ENCODE measurements at regions not wholly inside any gene's neighbourhood (a gene's known extent, or its start where the extent isn't known, plus 50 kb on each side); places are given as distances from the start of the nearest gene placed in this dataset.

GRCh38 chr4:179503976-179504375 lies 2061.7 kb upstream of the AGA start:
- no CpG with 5 or more reads among the region's 1 CpG for WGBS, 2 donors (ENCODE audit: extremely low coverage in 2 of 2, insufficient read length in 2 of 2, insufficient replicate concordance in 1 of 2)
- no peak for DNase-seq (ENCODE audit: low spot score)
- no peak overlapping the region for H2BK120ac ChIP-seq (ENCODE audit: low read depth, low read length)
- no peak overlapping the region for H3K4me2 ChIP-seq (ENCODE audit: insufficient read depth, low read length, poor library complexity, severe bottlenecking)
- no peaks in the 10 kb centered on the region for H3K27me3 ChIP-seq (ENCODE audit: control insufficient read depth in 3 of 3, insufficient read depth in 3 of 3, low read depth in 1 of 3, low read length in 3 of 3)
- no peaks in the 10 kb centered on the region for H3K36me3 ChIP-seq (replicated peaks in 1 of 2; ENCODE audit: control insufficient read depth in 2 of 2, insufficient read depth in 2 of 2, low read length in 2 of 2)
- no peak overlapping the region for H3K4ac ChIP-seq (ENCODE audit: low read length)
- H2BK15ac ChIP-seq (ENCODE audit: low read length): no peak overlapping the region
- no peak overlapping the region for H3K27ac ChIP-seq (replicated peaks; ENCODE audit: low read length)
- peaks cover 0 to 3% of the 10 kb centered on the region in 2 donors for H3K9me3 ChIP-seq (replicated peaks in 1 of 2; ENCODE audit: control insufficient read depth in 2 of 2, insufficient read depth in 1 of 2, low read depth in 1 of 2, low read length in 2 of 2)
- H2AK5ac ChIP-seq (ENCODE audit: low read depth, low read length): no peak overlapping the region
- H2AFZ ChIP-seq (ENCODE audit: low read length): no peak overlapping the region
- H3K18ac ChIP-seq (ENCODE audit: low read length): no peak overlapping the region
- no peak overlapping the region for H3K9ac ChIP-seq (ENCODE audit: low read depth, low read length, poor library complexity)
- no peak overlapping the region for H4K91ac ChIP-seq (ENCODE audit: low read depth, low read length, poor library complexity)
- H2BK12ac ChIP-seq (ENCODE audit: low read length): no peak overlapping the region
- peaks cover 0 to 6% of the 10 kb centered on the region in 2 donors for H3K4me1 ChIP-seq (ENCODE audit: control insufficient read depth in 2 of 2, insufficient read depth in 1 of 2, low read depth in 1 of 2, low read length in 2 of 2)
- no peak overlapping the region for H2BK5ac ChIP-seq (ENCODE audit: low read length)
- no peak overlapping the region for H3K23ac ChIP-seq (ENCODE audit: low read depth, low read length, poor library complexity)
- H3K4me3 ChIP-seq (ENCODE audit: low read length in 2 of 2): no peak overlapping the region
- H3K14ac ChIP-seq (ENCODE audit: low read length): no peak overlapping the region
- no peaks in the 10 kb centered on the region for H3K79me1 ChIP-seq (ENCODE audit: low read depth, low read length)
- H4K8ac ChIP-seq (ENCODE audit: low read depth, low read length): no peak overlapping the region

- Histone ChIP-seq H3K18ac (ENCODE audit: low read length) (no peak overlapping the region), H2BK12ac (ENCODE audit: low read length) (no peak overlapping the region), H2BK15ac (ENCODE audit: low read length) (no peak overlapping the region), H4K91ac (ENCODE audit: low read depth, low read length, poor library complexity) (no peak overlapping the region), H3K9ac (ENCODE audit: low read depth, low read length, poor library complexity) (no peak overlapping the region), H3K4me1 (ENCODE audit: control insufficient read depth in 2 of 2, insufficient read depth in 1 of 2, low read depth in 1 of 2, low read length in 2 of 2) (peaks cover 0 to 6% of the 10 kb centered on the region in 2 donors), H3K27me3 (ENCODE audit: control insufficient read depth in 3 of 3, insufficient read depth in 3 of 3, low read depth in 1 of 3, low read length in 3 of 3) (no peaks in the 10 kb centered on the region), H2BK120ac (ENCODE audit: low read depth, low read length) (no peak overlapping the region), H3K79me1 (ENCODE audit: low read depth, low read length) (peaks cover 1% of the 10 kb centered on the region), H3K36me3 (replicated peaks in 1 of 2; ENCODE audit: control insufficient read depth in 2 of 2, insufficient read depth in 2 of 2, low read length in 2 of 2) (no peaks in the 10 kb centered on the region), H4K8ac (ENCODE audit: low read depth, low read length) (no peak overlapping the region), H3K23ac (ENCODE audit: low read depth, low read length, poor library complexity) (no peak overlapping the region), H3K4me3 (ENCODE audit: low read length in 2 of 2) (no peak overlapping the region), H2AFZ (ENCODE audit: low read length) (no peak overlapping the region), H3K9me3 (replicated peaks in 1 of 2; ENCODE audit: control insufficient read depth in 2 of 2, insufficient read depth in 1 of 2, low read depth in 1 of 2, low read length in 2 of 2) (peaks cover 0 to 21% of the 10 kb centered on the region in 2 donors), H2BK5ac (ENCODE audit: low read length) (no peak overlapping the region), H3K4ac (ENCODE audit: low read length) (no peak overlapping the region), H3K14ac (ENCODE audit: low read length) (no peak overlapping the region), H2AK5ac (ENCODE audit: low read depth, low read length) (no peak overlapping the region), H3K4me2 (ENCODE audit: insufficient read depth, low read length, poor library complexity, severe bottlenecking) (no peak overlapping the region), H3K27ac (replicated peaks; ENCODE audit: low read length) (no peak overlapping the region)
- WGBS, 2 donors (ENCODE audit: extremely low coverage in 2 of 2, insufficient read length in 2 of 2, insufficient replicate concordance in 1 of 2): no CpG with 5 or more reads among the region's 1 CpG
- DNase-seq (ENCODE audit: low spot score): no peak
These were observed 2067.3 kb upstream of the AGA start for GRCh38 chr4:179509489-179509888.

- Histone ChIP-seq H3K4me2 (ENCODE audit: insufficient read depth, low read length, poor library complexity, severe bottlenecking) (no peak overlapping the region), H2BK12ac (ENCODE audit: low read length) (no peak overlapping the region), H2BK15ac (ENCODE audit: low read length) (no peak overlapping the region), H3K36me3 (replicated peaks in 1 of 2; ENCODE audit: control insufficient read depth in 2 of 2, insufficient read depth in 2 of 2, low read length in 2 of 2) (no peaks in the 10 kb centered on the region), H3K79me1 (ENCODE audit: low read depth, low read length) (no peaks in the 10 kb centered on the region), H3K27me3 (ENCODE audit: control insufficient read depth in 3 of 3, insufficient read depth in 3 of 3, low read depth in 1 of 3, low read length in 3 of 3) (no peaks in the 10 kb centered on the region), H3K4me1 (ENCODE audit: control insufficient read depth in 2 of 2, insufficient read depth in 1 of 2, low read depth in 1 of 2, low read length in 2 of 2) (no peaks in the 10 kb centered on the region), H3K4ac (ENCODE audit: low read length) (no peak overlapping the region), H2BK5ac (ENCODE audit: low read length) (no peak overlapping the region), H4K8ac (ENCODE audit: low read depth, low read length) (no peak overlapping the region), H3K9ac (ENCODE audit: low read depth, low read length, poor library complexity) (no peak overlapping the region), H3K23ac (ENCODE audit: low read depth, low read length, poor library complexity) (no peak overlapping the region), H3K27ac (replicated peaks; ENCODE audit: low read length) (no peak overlapping the region), H3K4me3 (ENCODE audit: low read length in 2 of 2) (no peak overlapping the region), H2AFZ (ENCODE audit: low read length) (no peak overlapping the region), H3K18ac (ENCODE audit: low read length) (no peak overlapping the region), H4K91ac (ENCODE audit: low read depth, low read length, poor library complexity) (no peak overlapping the region), H2AK5ac (ENCODE audit: low read depth, low read length) (no peak overlapping the region), H3K9me3 (replicated peaks in 1 of 2; ENCODE audit: control insufficient read depth in 2 of 2, insufficient read depth in 1 of 2, low read depth in 1 of 2, low read length in 2 of 2) (no peaks in the 10 kb centered on the region), H2BK120ac (ENCODE audit: low read depth, low read length) (no peak overlapping the region), H3K14ac (ENCODE audit: low read length) (no peak overlapping the region)
- no peak for DNase-seq (ENCODE audit: low spot score)
- WGBS, 2 donors (ENCODE audit: extremely low coverage in 2 of 2, insufficient read length in 2 of 2, insufficient replicate concordance in 1 of 2): no CpG with 5 or more reads among the region's 2 CpGs
These were observed 2079.7 kb upstream of the AGA start for GRCh38 chr4:179521952-179522351.

- H3K27me3 ChIP-seq (ENCODE audit: control insufficient read depth in 3 of 3, insufficient read depth in 3 of 3, low read depth in 1 of 3, low read length in 3 of 3): no peaks in the 10 kb centered on the region
- H3K4me3 ChIP-seq (ENCODE audit: low read length in 2 of 2): no peak overlapping the region
- no peak overlapping the region for H2BK15ac ChIP-seq (ENCODE audit: low read length)
- no peaks in the 10 kb centered on the region for H3K9me3 ChIP-seq (replicated peaks in 1 of 2; ENCODE audit: control insufficient read depth in 2 of 2, insufficient read depth in 1 of 2, low read depth in 1 of 2, low read length in 2 of 2)
- no peak overlapping the region for H3K4ac ChIP-seq (ENCODE audit: low read length)
- H3K4me1 ChIP-seq (ENCODE audit: control insufficient read depth in 2 of 2, insufficient read depth in 1 of 2, low read depth in 1 of 2, low read length in 2 of 2): no peaks in the 10 kb centered on the region
- no peak overlapping the region for H4K8ac ChIP-seq (ENCODE audit: low read depth, low read length)
- H3K27ac ChIP-seq (replicated peaks; ENCODE audit: low read length): no peak overlapping the region
- no peak overlapping the region for H3K23ac ChIP-seq (ENCODE audit: low read depth, low read length, poor library complexity)
- no peaks in the 10 kb centered on the region for H3K79me1 ChIP-seq (ENCODE audit: low read depth, low read length)
- H3K14ac ChIP-seq (ENCODE audit: low read length): no peak overlapping the region
- H2BK12ac ChIP-seq (ENCODE audit: low read length): no peak overlapping the region
- no peak overlapping the region for H3K9ac ChIP-seq (ENCODE audit: low read depth, low read length, poor library complexity)
- no peaks in the 10 kb centered on the region for H3K36me3 ChIP-seq (replicated peaks in 1 of 2; ENCODE audit: control insufficient read depth in 2 of 2, insufficient read depth in 2 of 2, low read length in 2 of 2)
- no peak overlapping the region for H2AK5ac ChIP-seq (ENCODE audit: low read depth, low read length)
- no peak overlapping the region for H3K4me2 ChIP-seq (ENCODE audit: insufficient read depth, low read length, poor library complexity, severe bottlenecking)
- no peak overlapping the region for H2BK120ac ChIP-seq (ENCODE audit: low read depth, low read length)
- WGBS, 2 donors (ENCODE audit: extremely low coverage in 2 of 2, insufficient read length in 2 of 2, insufficient replicate concordance in 1 of 2): no CpG with 5 or more reads among the region's 3 CpGs
- no peak overlapping the region for H4K91ac ChIP-seq (ENCODE audit: low read depth, low read length, poor library complexity)
- H2AFZ ChIP-seq (ENCODE audit: low read length): no peak overlapping the region
- H3K18ac ChIP-seq (ENCODE audit: low read length): no peak overlapping the region
- DNase-seq (ENCODE audit: low spot score): no peak
- H2BK5ac ChIP-seq (ENCODE audit: low read length): no peak overlapping the region
These were observed 2088.7 kb upstream of the AGA start for GRCh38 chr4:179530958-179531357.

Data from neuronal stem cell (in vitro differentiated cells).